Amniotic stem cell (primary cell): ENCODE measurements at regions not wholly inside any gene's neighbourhood (a gene's known extent, or its start where the extent isn't known, plus 50 kb on each side); places are given as distances from the start of the nearest gene placed in this dataset.

Source experiments
- DNase-seq: peaks from one replicate; lab custom pipeline; 2025; lab: John Stamatoyannopoulos, UW

DNA sequence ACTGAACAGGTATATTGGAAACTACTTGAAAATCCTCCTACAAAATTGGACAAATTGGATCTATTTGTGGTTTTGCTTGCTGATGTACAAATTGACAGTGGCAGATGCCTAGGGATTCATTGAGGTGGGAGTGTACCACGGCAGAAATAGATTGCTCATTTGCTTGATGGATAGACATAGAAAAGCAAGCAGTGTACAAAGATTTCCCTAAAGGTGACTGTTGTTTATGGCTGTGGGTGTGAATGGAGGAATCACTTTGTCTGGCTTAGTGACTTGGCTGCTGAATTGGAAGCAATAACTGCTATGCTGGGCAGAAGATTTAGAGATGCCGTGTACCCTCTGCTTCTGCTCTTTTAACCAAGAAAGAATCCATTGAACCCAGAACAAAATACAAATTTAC lies 191.0 kb upstream of the GRID2 start:
- no peak for DNase-seq

DNA sequence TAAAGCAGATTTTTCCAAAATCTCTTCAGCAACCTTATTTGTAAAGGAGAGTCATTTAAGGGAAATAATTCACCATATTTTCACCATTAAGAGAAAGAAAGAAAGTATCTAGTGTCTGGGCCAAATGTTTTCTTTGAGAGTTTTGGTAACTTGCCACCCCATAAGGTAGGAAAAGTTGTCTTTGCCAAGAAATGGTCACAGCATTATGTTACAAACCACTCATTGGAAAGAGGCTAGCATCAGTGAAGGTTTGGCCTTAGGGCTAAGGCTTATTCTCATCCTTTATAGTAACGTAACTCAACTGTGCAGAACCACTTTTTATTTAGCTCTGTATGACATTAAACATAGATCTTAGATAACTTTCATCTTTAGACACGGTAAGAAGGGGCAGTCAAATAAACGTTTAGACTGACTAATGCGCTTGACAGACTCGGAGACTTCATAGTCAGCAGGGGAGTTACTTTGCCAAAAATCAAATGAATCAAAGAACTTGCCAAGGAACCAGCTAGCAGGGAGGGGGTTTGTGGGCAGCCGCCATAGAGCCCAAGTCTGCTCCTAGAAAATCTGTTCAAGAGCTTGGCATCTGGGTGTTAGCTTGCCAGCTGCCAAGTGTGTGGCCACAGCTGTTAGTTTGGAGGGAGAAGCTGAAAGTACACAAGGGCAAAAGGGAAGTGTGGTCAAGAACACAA lies 182.8 kb upstream of the GRID2 start:
- DNase-seq, result no peak

- no peak for DNase-seq
Measured at GRCh38 chr4:92122911-92123310, 180.9 kb upstream of the GRID2 start.

- DNase-seq, result no peak
Measured at GRCh38 chr4:92128676-92129075, 175.1 kb upstream of the GRID2 start.

- no peak for DNase-seq
Measured at GRCh38 chr4:92129408-92129994, 174.3 kb upstream of the GRID2 start.

DNA sequence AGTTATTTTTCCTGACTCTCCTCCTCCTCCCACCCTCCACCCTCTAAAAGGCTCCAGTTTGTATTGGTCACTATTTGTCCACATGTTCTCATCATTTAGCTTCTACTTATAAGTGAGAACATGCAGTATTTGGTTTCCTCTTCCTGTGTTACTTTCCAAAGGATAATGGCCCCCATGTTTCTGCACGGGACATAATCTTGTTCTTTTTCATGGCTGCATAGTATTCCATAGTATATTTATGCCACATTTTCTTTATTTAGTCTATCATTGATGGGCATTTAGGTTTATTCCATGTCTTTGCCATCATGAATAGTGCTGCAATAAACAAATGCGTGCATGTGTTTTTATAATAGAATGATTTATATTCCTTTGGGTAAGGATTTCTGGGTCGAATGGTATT lies 167.3 kb upstream of the GRID2 start:
- no peak for DNase-seq

GRCh38 chr4:92163348-92163747 lies 140.4 kb upstream of the GRID2 start:
- DNase-seq, result no peak

DNA sequence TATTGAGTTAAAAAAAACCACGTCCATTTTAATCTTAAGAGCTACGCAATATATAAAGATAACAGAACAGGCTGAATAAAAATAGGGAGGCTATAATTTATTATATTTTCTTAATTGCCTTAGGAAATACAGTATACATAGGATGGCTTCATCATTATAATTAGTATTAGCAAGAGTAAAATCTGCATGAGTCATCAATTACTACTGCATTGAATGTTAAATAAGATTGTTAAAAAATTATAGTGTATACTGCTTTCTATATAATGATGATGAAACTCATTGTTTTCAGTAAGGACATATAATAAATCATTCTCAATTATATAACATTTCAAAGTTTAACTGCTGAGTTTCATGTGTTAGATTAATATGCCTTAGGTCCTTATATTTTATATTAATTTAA lies 133.4 kb upstream of the GRID2 start:
- DNase-seq, result no peak

DNA sequence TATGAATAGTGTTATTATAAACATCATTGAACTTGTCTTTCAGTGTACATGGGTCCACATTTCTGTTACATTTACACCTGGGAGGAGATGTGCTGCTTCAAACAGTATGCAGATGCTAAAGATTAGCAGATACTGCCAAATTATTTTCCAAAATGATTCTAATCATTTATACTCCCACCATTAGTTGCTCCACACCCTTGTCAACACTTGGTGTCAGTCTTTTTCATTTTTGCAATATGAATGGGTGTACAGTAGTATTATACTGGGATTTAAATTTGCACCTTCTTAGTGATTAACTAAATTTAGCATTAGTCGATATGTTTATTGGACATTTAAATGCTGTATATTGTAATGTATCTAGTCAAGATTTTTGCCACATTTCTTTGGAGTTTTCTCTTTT lies 131.6 kb upstream of the GRID2 start:
- no peak for DNase-seq

- DNase-seq, result no peak
Measured at GRCh38 chr4:92175250-92175649, 128.5 kb upstream of the GRID2 start.

- DNase-seq, result no peak
Measured at GRCh38 chr4:92182006-92182735, 121.6 kb upstream of the GRID2 start.

GRCh38 chr4:92182736-92183407 lies 120.9 kb upstream of the GRID2 start:
- DNase-seq, result no peak

DNA sequence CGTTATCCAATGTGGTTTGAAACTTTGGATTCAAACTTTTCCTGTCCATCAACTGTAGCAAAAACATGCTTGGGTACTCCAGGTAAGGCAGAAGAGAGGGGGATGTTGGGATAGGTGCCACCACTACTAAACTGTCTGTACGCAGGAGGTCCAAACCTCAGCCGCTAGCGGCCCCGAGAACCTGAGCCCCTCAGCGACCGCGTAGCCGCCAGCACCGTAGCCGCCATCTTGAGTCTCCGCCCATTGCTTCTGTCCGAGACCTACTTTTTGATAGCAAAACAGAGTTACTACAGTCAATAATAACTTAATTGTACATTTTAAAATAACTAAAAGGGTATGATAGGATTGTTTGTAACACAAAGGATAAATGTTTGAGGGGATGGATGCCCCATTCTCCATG lies 119.9 kb upstream of the GRID2 start:
- no peak for DNase-seq

GRCh38 chr4:92184566-92184965 lies 119.2 kb upstream of the GRID2 start:
- no peak for DNase-seq

- DNase-seq, result no peak
Measured at GRCh38 chr4:92186239-92186638, 117.5 kb upstream of the GRID2 start.

- DNase-seq, result no peak
Measured at GRCh38 chr4:92189146-92189545, 114.6 kb upstream of the GRID2 start.

DNA sequence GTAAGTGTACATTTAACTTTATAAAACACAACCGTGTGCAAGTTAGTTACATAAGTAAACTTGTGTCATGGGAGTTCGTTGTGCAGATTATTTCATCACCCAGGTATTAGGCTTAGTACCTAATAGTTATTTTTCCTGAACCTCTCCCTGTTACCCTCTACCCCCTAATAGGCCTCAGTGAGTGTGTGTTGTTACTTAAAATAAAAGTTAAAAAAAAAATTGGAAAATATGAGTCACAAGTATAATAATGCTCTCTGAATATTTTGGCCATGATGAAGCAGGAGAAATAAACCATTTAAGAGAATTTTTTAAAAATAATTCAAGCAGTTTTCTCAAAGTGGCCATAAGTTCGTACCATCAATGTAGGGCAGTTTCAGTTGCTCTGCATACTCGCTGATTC lies 105.1 kb upstream of the GRID2 start:
- peak; percentile 62 for DNase-seq

DNA sequence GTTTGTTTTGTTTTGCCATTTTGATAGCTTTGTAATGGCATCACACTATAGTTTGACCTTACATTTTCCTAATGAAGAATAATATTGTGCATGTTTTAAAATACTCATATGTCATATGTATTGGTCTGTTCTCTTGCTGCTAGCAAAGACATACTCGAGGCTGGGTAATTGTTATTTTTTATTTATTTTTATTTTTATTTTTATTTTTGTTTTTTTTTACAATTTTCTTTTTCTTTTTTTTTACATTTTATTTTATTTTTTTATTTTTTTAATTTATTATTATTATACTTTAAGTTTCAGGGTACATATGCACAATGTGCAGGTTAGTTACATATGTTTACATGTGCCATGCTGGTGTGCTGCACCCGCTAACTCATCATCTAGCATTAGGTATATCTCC lies 104.6 kb upstream of the GRID2 start:
- no peak for DNase-seq

GRCh38 chr4:92210906-92211305 lies 92.9 kb upstream of the GRID2 start:
- no peak for DNase-seq

DNA sequence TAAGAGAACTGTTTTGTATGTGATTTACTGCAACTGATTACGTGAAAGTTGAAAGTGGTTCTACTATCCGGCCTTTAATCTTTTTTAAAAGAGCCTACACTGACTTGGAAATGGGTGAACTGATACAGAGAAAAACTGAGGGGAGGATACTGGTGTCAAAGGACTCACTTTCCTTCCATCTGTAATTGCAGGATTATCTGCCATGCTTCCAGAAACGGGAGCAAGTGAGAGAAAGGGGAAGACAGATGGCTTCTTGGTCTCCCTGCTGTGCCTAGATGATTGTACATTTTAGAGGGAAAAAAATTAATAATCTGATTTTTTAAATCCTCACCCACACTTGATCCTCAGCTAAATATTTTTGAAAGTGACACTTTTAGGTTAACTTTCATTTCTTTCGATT lies 88.3 kb upstream of the GRID2 start:
- no peak for DNase-seq

DNA sequence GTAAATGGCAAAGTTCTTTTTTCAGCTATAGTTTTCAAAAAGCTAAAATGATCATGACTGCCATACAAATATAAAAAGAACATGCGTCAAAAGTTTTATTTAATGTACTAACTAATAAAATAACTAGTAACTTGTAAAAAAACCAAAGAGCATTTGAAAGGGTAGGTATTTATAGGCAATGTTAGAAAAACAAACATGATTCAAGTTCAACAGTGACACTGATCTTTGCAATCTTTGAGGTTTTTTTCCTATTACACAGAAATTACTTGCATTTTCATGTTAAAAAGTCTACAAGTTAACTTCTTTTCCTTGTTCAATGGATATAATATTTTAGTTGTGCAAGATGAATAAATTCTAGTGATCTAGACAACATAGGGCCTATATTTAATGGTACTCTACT lies 72.3 kb upstream of the GRID2 start:
- DNase-seq, result no peak

GRCh38 chr4:92232566-92232965 lies 71.2 kb upstream of the GRID2 start:
- DNase-seq, result no peak
